ENCODE measurements at regions not wholly inside any gene's neighbourhood (a gene's known extent, or its start where the extent isn't known, plus 50 kb on each side); places are given as distances from the start of the nearest gene placed in this dataset.

GRCh38 chr18:40524881-40525280, 1430.2 kb upstream of the PIK3C3 start:
- H3K36me3 Mint-ChIP-seq (ENCODE audit: low read depth): no peaks in the 10 kb centered on the region
- H3K4me1 Mint-ChIP-seq (ENCODE audit: low read depth): no peaks in the 10 kb centered on the region
- no peak overlapping the region for H3K4me3 Mint-ChIP-seq
- H3K27ac Mint-ChIP-seq: no peak overlapping the region
- H3K9me3 Mint-ChIP-seq: no peaks in the 10 kb centered on the region
- H3K27me3 Mint-ChIP-seq (ENCODE audit: low read depth): no peaks in the 10 kb centered on the region

DNA sequence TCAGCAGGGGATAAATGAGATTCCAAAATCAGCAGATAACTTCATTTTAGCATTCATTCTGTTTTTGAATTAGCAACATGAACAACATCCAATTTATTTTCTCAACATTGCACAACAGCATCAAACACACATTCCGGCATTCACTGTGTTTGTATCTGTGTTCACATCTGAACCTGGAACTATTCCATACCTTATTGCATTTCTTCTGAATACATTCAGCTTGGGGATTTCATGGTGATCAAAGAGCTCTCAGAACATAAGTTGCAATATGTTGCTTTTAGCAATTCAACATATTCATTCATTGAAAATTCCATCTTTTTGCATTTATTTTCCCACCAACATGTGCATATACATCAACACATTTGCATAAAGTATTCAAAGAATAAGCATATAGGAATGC, 1431.7 kb upstream of the PIK3C3 start:
- no peaks in the 10 kb centered on the region for H3K4me1 Mint-ChIP-seq (ENCODE audit: low read depth)
- H3K4me3 Mint-ChIP-seq: no peak overlapping the region
- no peaks in the 10 kb centered on the region for H3K36me3 Mint-ChIP-seq (ENCODE audit: low read depth)
- no peak overlapping the region for H3K27ac Mint-ChIP-seq
- H3K9me3 Mint-ChIP-seq: no peaks in the 10 kb centered on the region
- H3K27me3 Mint-ChIP-seq (ENCODE audit: low read depth): no peaks in the 10 kb centered on the region

- H3K27me3 Mint-ChIP-seq (ENCODE audit: low read depth): no peaks in the 10 kb centered on the region
- H3K4me1 Mint-ChIP-seq (ENCODE audit: low read depth): no peaks in the 10 kb centered on the region
- no peaks in the 10 kb centered on the region for H3K36me3 Mint-ChIP-seq (ENCODE audit: low read depth)
- no peak overlapping the region for H3K4me3 Mint-ChIP-seq
- H3K9me3 Mint-ChIP-seq: peaks cover 3% of the 10 kb centered on the region
- no peak overlapping the region for H3K27ac Mint-ChIP-seq
Observed at GRCh38 chr18:40501026-40501425, 1454.0 kb upstream of the PIK3C3 start.

GRCh38 chr18:40494603-40495002, 1460.4 kb upstream of the PIK3C3 start:
- Mint-ChIP-seq H3K4me1 (ENCODE audit: low read depth) (no peaks in the 10 kb centered on the region), H3K9me3 (no peaks in the 10 kb centered on the region), H3K27me3 (ENCODE audit: low read depth) (no peaks in the 10 kb centered on the region), H3K27ac (no peak overlapping the region), H3K36me3 (ENCODE audit: low read depth) (no peaks in the 10 kb centered on the region), H3K4me3 (no peak overlapping the region)

GRCh38 chr18:40493316-40493715, 1461.7 kb upstream of the PIK3C3 start:
- H3K4me3 Mint-ChIP-seq: no peak overlapping the region
- no peaks in the 10 kb centered on the region for H3K4me1 Mint-ChIP-seq (ENCODE audit: low read depth)
- H3K36me3 Mint-ChIP-seq (ENCODE audit: low read depth): no peaks in the 10 kb centered on the region
- H3K27me3 Mint-ChIP-seq (ENCODE audit: low read depth): no peaks in the 10 kb centered on the region
- H3K27ac Mint-ChIP-seq: no peak overlapping the region
- no peaks in the 10 kb centered on the region for H3K9me3 Mint-ChIP-seq

DNA sequence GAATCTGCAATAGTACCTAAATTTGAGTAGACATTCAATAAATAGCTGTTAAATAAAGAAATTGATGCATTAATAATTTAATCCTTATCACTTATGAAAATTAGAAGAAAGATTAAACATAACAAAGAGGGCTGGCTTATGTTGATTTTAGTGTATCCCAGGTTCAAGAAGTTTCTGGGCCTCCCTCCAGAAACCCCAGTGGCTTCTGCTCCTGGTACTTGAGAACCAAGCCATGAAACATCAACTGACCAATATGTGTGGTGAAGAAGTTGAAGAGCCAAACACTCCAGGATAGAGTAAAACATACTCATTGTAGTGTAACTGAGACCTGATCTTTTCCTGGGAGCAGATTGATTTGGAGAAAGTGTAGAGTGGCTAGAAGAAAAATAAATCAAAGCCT, 1465.7 kb upstream of the PIK3C3 start:
- Mint-ChIP-seq H3K36me3 (ENCODE audit: low read depth) (no peaks in the 10 kb centered on the region), H3K4me3 (no peak overlapping the region), H3K9me3 (peaks cover 3% of the 10 kb centered on the region), H3K4me1 (ENCODE audit: low read depth) (no peaks in the 10 kb centered on the region), H3K27ac (no peak overlapping the region), H3K27me3 (ENCODE audit: low read depth) (no peaks in the 10 kb centered on the region)

- no peaks in the 10 kb centered on the region for H3K27me3 Mint-ChIP-seq (ENCODE audit: low read depth)
- no peaks in the 10 kb centered on the region for H3K4me1 Mint-ChIP-seq (ENCODE audit: low read depth)
- no peak overlapping the region for H3K4me3 Mint-ChIP-seq
- no peak overlapping the region for H3K27ac Mint-ChIP-seq
- H3K36me3 Mint-ChIP-seq (ENCODE audit: low read depth): no peaks in the 10 kb centered on the region
- H3K9me3 Mint-ChIP-seq: peaks cover 7% of the 10 kb centered on the region
Observed at GRCh38 chr18:40485318-40485717, 1469.7 kb upstream of the PIK3C3 start.

DNA sequence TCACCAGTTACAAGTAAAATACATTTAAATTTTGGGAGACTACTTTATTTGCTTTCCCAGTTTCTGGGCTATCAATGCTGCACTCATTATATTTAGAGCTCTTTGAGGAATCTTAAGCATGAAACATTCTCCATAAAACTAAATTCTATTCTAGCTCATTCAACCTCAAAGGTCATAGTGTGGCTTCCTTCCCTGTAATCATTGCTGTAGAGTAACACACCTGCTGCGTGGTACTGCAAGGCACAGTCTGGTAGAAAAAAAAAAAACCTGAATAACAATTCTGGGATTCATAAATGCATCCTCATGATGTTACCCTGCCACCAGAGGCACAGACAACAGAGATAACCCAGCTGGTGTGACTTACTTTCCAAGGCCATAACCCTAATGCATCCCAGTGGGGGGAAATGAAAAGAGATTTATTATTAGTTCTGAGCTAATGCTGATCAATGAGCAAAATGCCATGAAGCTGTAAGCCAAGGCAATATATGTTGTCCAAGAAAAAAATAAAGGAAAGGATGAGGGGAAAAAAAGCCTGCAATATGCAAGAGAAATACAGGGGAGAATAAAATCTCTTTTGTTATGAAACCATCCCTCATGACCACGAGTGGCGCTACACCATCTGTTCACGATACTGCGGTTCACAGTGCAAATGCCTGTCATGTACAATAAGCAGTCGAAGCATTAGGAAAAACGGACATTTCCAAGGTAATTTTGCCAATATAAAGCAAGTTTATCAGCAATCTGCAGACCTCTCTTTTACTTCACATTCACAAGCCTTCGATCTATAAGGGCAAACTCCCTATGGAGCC, 1481.6 kb upstream of the PIK3C3 start:
- no peak overlapping the region for H3K27ac Mint-ChIP-seq
- no peaks in the 10 kb centered on the region for H3K27me3 Mint-ChIP-seq (ENCODE audit: low read depth)
- no peaks in the 10 kb centered on the region for H3K4me1 Mint-ChIP-seq (ENCODE audit: low read depth)
- peaks cover 9% of the 10 kb centered on the region for H3K9me3 Mint-ChIP-seq
- no peaks in the 10 kb centered on the region for H3K36me3 Mint-ChIP-seq (ENCODE audit: low read depth)
- H3K4me3 Mint-ChIP-seq: no peak overlapping the region

- H3K36me3 Mint-ChIP-seq (ENCODE audit: low read depth): no peaks in the 10 kb centered on the region
- no peak overlapping the region for H3K4me3 Mint-ChIP-seq
- no peaks in the 10 kb centered on the region for H3K4me1 Mint-ChIP-seq (ENCODE audit: low read depth)
- H3K9me3 Mint-ChIP-seq: peaks cover 13% of the 10 kb centered on the region
- H3K27ac Mint-ChIP-seq: no peak overlapping the region
- no peaks in the 10 kb centered on the region for H3K27me3 Mint-ChIP-seq (ENCODE audit: low read depth)
Observed at GRCh38 chr18:40470723-40471122, 1484.3 kb upstream of the PIK3C3 start.

GRCh38 chr18:40469851-40470250, 1485.2 kb upstream of the PIK3C3 start:
- no peaks in the 10 kb centered on the region for H3K36me3 Mint-ChIP-seq (ENCODE audit: low read depth)
- no peaks in the 10 kb centered on the region for H3K4me1 Mint-ChIP-seq (ENCODE audit: low read depth)
- H3K27me3 Mint-ChIP-seq (ENCODE audit: low read depth): no peaks in the 10 kb centered on the region
- H3K27ac Mint-ChIP-seq: no peak overlapping the region
- no peak overlapping the region for H3K4me3 Mint-ChIP-seq
- peaks cover 16% of the 10 kb centered on the region for H3K9me3 Mint-ChIP-seq

GRCh38 chr18:40469316-40469715, 1485.7 kb upstream of the PIK3C3 start:
- Mint-ChIP-seq H3K4me1 (ENCODE audit: low read depth) (no peaks in the 10 kb centered on the region), H3K27ac (no peak overlapping the region), H3K9me3 (peaks cover 15% of the 10 kb centered on the region), H3K27me3 (ENCODE audit: low read depth) (no peaks in the 10 kb centered on the region), H3K36me3 (ENCODE audit: low read depth) (no peaks in the 10 kb centered on the region), H3K4me3 (no peak overlapping the region)

GRCh38 chr18:40464032-40464431, 1491.0 kb upstream of the PIK3C3 start:
- H3K27me3 Mint-ChIP-seq (ENCODE audit: low read depth): no peaks in the 10 kb centered on the region
- H3K4me1 Mint-ChIP-seq (ENCODE audit: low read depth): no peaks in the 10 kb centered on the region
- no peaks in the 10 kb centered on the region for H3K36me3 Mint-ChIP-seq (ENCODE audit: low read depth)
- no peak overlapping the region for H3K27ac Mint-ChIP-seq
- no peak overlapping the region for H3K4me3 Mint-ChIP-seq
- peaks cover 11% of the 10 kb centered on the region for H3K9me3 Mint-ChIP-seq

DNA sequence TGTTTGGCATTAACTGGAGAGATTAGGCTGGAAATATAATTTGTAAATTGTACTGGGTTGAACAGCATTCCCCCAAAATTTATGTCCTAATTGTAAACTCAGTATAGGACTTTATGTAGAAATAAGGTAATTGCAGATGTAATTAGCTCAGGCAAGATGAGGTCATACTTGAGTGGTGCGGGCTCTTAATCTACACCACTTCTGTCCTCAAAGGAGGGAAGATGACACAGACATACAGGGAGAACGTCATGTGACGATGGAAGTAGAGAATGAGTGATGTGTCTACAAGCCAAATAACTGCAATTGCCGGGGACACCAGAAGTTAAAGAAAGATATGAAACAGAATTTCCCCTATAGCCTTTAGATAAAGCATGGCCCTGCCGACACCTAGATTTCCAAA, 1501.1 kb upstream of the PIK3C3 start:
- Mint-ChIP-seq H3K36me3 (ENCODE audit: low read depth) (no peaks in the 10 kb centered on the region), H3K27me3 (ENCODE audit: low read depth) (no peaks in the 10 kb centered on the region), H3K4me3 (no peak overlapping the region), H3K27ac (no peak overlapping the region), H3K9me3 (peaks cover 16% of the 10 kb centered on the region), H3K4me1 (ENCODE audit: low read depth) (peaks cover 2% of the 10 kb centered on the region)

- H3K36me3 Mint-ChIP-seq (ENCODE audit: low read depth): no peaks in the 10 kb centered on the region
- no peak overlapping the region for H3K4me3 Mint-ChIP-seq
- peaks cover 2% of the 10 kb centered on the region for H3K4me1 Mint-ChIP-seq (ENCODE audit: low read depth)
- H3K27me3 Mint-ChIP-seq (ENCODE audit: low read depth): no peaks in the 10 kb centered on the region
- peaks cover 16% of the 10 kb centered on the region for H3K9me3 Mint-ChIP-seq
- H3K27ac Mint-ChIP-seq: no peak overlapping the region
Observed at GRCh38 chr18:40452599-40452998, 1502.4 kb upstream of the PIK3C3 start.

- H3K36me3 Mint-ChIP-seq (ENCODE audit: low read depth): no peaks in the 10 kb centered on the region
- H3K27me3 Mint-ChIP-seq (ENCODE audit: low read depth): no peaks in the 10 kb centered on the region
- no peak overlapping the region for H3K4me3 Mint-ChIP-seq
- peaks cover 10% of the 10 kb centered on the region for H3K9me3 Mint-ChIP-seq
- no peak overlapping the region for H3K27ac Mint-ChIP-seq
- H3K4me1 Mint-ChIP-seq (ENCODE audit: low read depth): peaks cover 2% of the 10 kb centered on the region
Observed at GRCh38 chr18:40450751-40451150, 1504.3 kb upstream of the PIK3C3 start.

GRCh38 chr18:40447820-40448219, 1507.2 kb upstream of the PIK3C3 start:
- Mint-ChIP-seq H3K4me1 (ENCODE audit: low read depth) (no peaks in the 10 kb centered on the region), H3K27me3 (ENCODE audit: low read depth) (no peaks in the 10 kb centered on the region), H3K4me3 (no peak overlapping the region), H3K9me3 (peaks cover 5% of the 10 kb centered on the region), H3K36me3 (ENCODE audit: low read depth) (no peaks in the 10 kb centered on the region), H3K27ac (no peak overlapping the region)

Data from T-helper 1 cell treated with Interleukin-12 subunit alpha and Interleukin-12 subunit beta and Interleukin-4 antibody, amounts not matched to agents 30 μg/mL and 1 μg/mL, for 36 hours (primary cell).